GM12875 (cell line): ENCODE measurements at regions not wholly inside any gene's neighbourhood (a gene's known extent, or its start where the extent isn't known, plus 50 kb on each side); places are given as distances from the start of the nearest gene placed in this dataset.

Experiments
- H3K4me3 ChIP-seq: one replicate; pipeline ENCODE4 v1.5.1; 2011; ENCODE audit warnings: low read depth, low read length, control low read depth
- CTCF ChIP-seq: IDR thresholded peaks from 2 replicates; pipeline ENCODE4 v1.5.1; 2011; ENCODE audit warnings: low read depth, mild to moderate bottlenecking, control low read depth, inconsistent platforms, low read length, moderate library complexity, borderline replicate concordance; ENCODE audit not compliant: insufficient read depth

- TF ChIP-seq CTCF: no peak
Observed at GRCh38 chr2:765369-765768, 88.2 kb upstream of the TMEM18 start.

GRCh38 chr2:763766-764525, 86.7 kb upstream of the TMEM18 start:
- TF ChIP-seq CTCF: no peak
- H3K4me3 ChIP-seq: no peak overlapping the region

More at GRCh38 chr2:765369-765768, 88.2 kb upstream of the TMEM18 start:
- no peak overlapping the region for H3K4me3 ChIP-seq

- no peak overlapping the region for H3K4me3 ChIP-seq
- TF ChIP-seq CTCF: no peak
Observed at GRCh38 chr2:762646-763045, 85.4 kb upstream of the TMEM18 start.

- no peak overlapping the region for H3K4me3 ChIP-seq
- TF ChIP-seq CTCF: no peak
Observed at GRCh38 chr2:761384-761783, 84.2 kb upstream of the TMEM18 start.

- H3K4me3 ChIP-seq: no peak overlapping the region
- TF ChIP-seq CTCF: no peak
Observed at GRCh38 chr2:760001-760400, 82.8 kb upstream of the TMEM18 start.

GRCh38 chr2:758073-758820, 81.0 kb upstream of the TMEM18 start:
- no peak for TF ChIP-seq CTCF
- no peak overlapping the region for H3K4me3 ChIP-seq

- no peak for TF ChIP-seq CTCF
- H3K4me3 ChIP-seq: no peak overlapping the region
Observed at GRCh38 chr2:753123-753522, 75.9 kb upstream of the TMEM18 start.
